ENCODE measurements at regions not wholly inside any gene's neighbourhood (a gene's known extent, or its start where the extent isn't known, plus 50 kb on each side); places are given as distances from the start of the nearest gene placed in this dataset.
"Not testable (repeated sequence)": the region's sequence is repeated elsewhere in the genome, so short reads cannot be mapped to it uniquely, and the experiment has no call there.

- no peak for DNase-seq
Observed at GRCh38 chr3:40756500-40756899, 231.7 kb downstream of the ZNF621 start.

GRCh38 chr3:40762771-40763170 is 238.0 kb downstream of the ZNF621 start:
- DNase-seq, result not testable (repeated sequence)

- DNase-seq, result no peak
Observed at GRCh38 chr3:40763807-40764206, 239.0 kb downstream of the ZNF621 start.

- DNase-seq, result no peak
Observed at GRCh38 chr3:40764747-40765146, 240.0 kb downstream of the ZNF621 start.

- no peak for DNase-seq
Observed at GRCh38 chr3:40765884-40766283, 241.1 kb downstream of the ZNF621 start.

GRCh38 chr3:40766396-40766795 is 241.6 kb downstream of the ZNF621 start:
- DNase-seq, result no peak

GRCh38 chr3:40768046-40768445 is 243.3 kb downstream of the ZNF621 start:
- no peak for DNase-seq

- DNase-seq, result peak; percentile 3
Observed at GRCh38 chr3:40768536-40768935, 243.8 kb downstream of the ZNF621 start.

- DNase-seq, result no peak
Observed at GRCh38 chr3:40770061-40770460, 245.3 kb downstream of the ZNF621 start.

- DNase-seq, result no peak
Observed at GRCh38 chr3:40771112-40771511, 246.4 kb downstream of the ZNF621 start.

GRCh38 chr3:40779039-40779438 is 254.3 kb downstream of the ZNF621 start:
- no peak for DNase-seq

GRCh38 chr3:40780291-40780924 is 255.6 kb downstream of the ZNF621 start:
- peak; percentile 24 for DNase-seq

- peak; percentile 19 for DNase-seq
Observed at GRCh38 chr3:40780925-40781406, 256.2 kb downstream of the ZNF621 start.

GRCh38 chr3:40782111-40782721 is 257.5 kb downstream of the ZNF621 start:
- DNase-seq, result peak; percentile 3

GRCh38 chr3:40790746-40791145 is 266.0 kb downstream of the ZNF621 start:
- no peak for DNase-seq

GRCh38 chr3:40793730-40794129 is 269.0 kb downstream of the ZNF621 start:
- no peak for DNase-seq

GRCh38 chr3:40800343-40800742 is 275.6 kb downstream of the ZNF621 start:
- DNase-seq, result peak; percentile 76

GRCh38 chr3:40801284-40801741 is 276.6 kb downstream of the ZNF621 start:
- no peak for DNase-seq

- no peak for DNase-seq
Observed at GRCh38 chr3:40803311-40803710, 278.6 kb downstream of the ZNF621 start.

- DNase-seq, result no peak
Observed at GRCh38 chr3:40805456-40805855, 280.7 kb downstream of the ZNF621 start.

- DNase-seq, result no peak
Observed at GRCh38 chr3:40810813-40811212, 286.1 kb downstream of the ZNF621 start.

GRCh38 chr3:40817017-40817416 is 292.3 kb downstream of the ZNF621 start:
- no peak for DNase-seq

- DNase-seq, result no peak
Observed at GRCh38 chr3:40821315-40821714, 296.6 kb downstream of the ZNF621 start.

- DNase-seq, result no peak
Observed at GRCh38 chr3:40827226-40827625, 302.5 kb downstream of the ZNF621 start.
